T-cell (primary cell): ENCODE measurements at regions not wholly inside any gene's neighbourhood (a gene's known extent, or its start where the extent isn't known, plus 50 kb on each side); places are given as distances from the start of the nearest gene placed in this dataset.

Source experiments
- ATAC-seq, 4 experiments: fragments of 200-7000 bp in 3 of 4; fragments of 150-1000 bp in 1 of 4; cut with Tn5 transposase; replicated peaks in 1 of 4; 1 replicate in 3 of 4; 2 replicates in 1 of 4; pipeline ENCODE4 v1.10.0; 2021; ENCODE audit warnings: moderate library complexity in 3 of 4, mild to moderate bottlenecking in 2 of 4, moderate number of reproducible peaks in 1 of 4
- CTCF ChIA-PET, 2 donors: fragments of 300-600 bp; sonication (Branson Sonifier 250); formaldehyde crosslinking; loops; one replicate each; lab custom pipeline; 2022; ENCODE audit warnings: antibody characterized with exemption in 2 of 2; lab: Charles Lee
- POLR2A ChIA-PET, 2 donors: fragments of 300-600 bp; sonication (Branson Sonifier 250); formaldehyde crosslinking; loops; one replicate each; lab custom pipeline; 2022; ENCODE audit warnings: antibody characterized with exemption in 2 of 2; lab: Charles Lee
- DNase-seq, 35 experiments: peaks; one replicate each; pipeline versions ENCODE4 v3.0.0 to v3.0.0-alpha.2; 2013 to 2023
- H3K27ac ChIP-seq: one replicate; pipeline ENCODE4 v1.5.1; 2013; ENCODE audit warnings: low read length
- H3K27me3 ChIP-seq, 2 experiments: replicated peaks in 1 of 2; 1 replicate in 1 of 2; 2 replicates in 1 of 2; pipeline versions ENCODE4 v1.6.1 to v1.7.0; 2013; ENCODE audit warnings: low read length in 1 of 2, mixed read lengths in 1 of 2; ENCODE audit not compliant: control insufficient read depth in 2 of 2, insufficient read depth in 2 of 2; ENCODE audit errors: extremely low read depth in 1 of 2
- H3K36me3 ChIP-seq, 2 donors: 1 replicate in 1 of 2; 2 replicates in 1 of 2; pipeline versions ENCODE4 v1.6.1 to v1.7.0; 2013; ENCODE audit warnings: low read length in 1 of 2; ENCODE audit not compliant: control insufficient read depth in 2 of 2, insufficient read depth in 1 of 2; ENCODE audit errors: extremely low read depth in 1 of 2
- H3K4me1 ChIP-seq, 2 experiments: 1 replicate in 1 of 2; 2 replicates in 1 of 2; pipeline versions ENCODE4 v1.6.1 to v1.7.0; 2013; ENCODE audit warnings: low read length in 2 of 2, mixed read lengths in 1 of 2; ENCODE audit not compliant: insufficient read depth in 2 of 2, control insufficient read depth in 1 of 2; ENCODE audit errors: extremely low read depth in 1 of 2
- H3K4me3 ChIP-seq, 2 donors: 1 replicate in 1 of 2; 2 replicates in 1 of 2; pipeline versions ENCODE4 v1.5.1 to v1.7.0; 2013; ENCODE audit warnings: mild to moderate bottlenecking in 2 of 2, low read length in 1 of 2, moderate library complexity in 1 of 2; ENCODE audit not compliant: control insufficient read depth in 1 of 2; ENCODE audit errors: extremely low read depth in 1 of 2
- H3K9me3 ChIP-seq: 2 replicates; pipeline ENCODE4 v1.7.0; 2013
- H3K27ac Mint-ChIP-seq, 2 donors: one replicate each; pipeline ENCODE4 v1.8.0; 2020 to 2021; ENCODE audit warnings: mild to moderate bottlenecking in 2 of 2, mixed read lengths in 2 of 2
- H3K27me3 Mint-ChIP-seq, 2 donors: one replicate each; pipeline ENCODE4 v1.8.0; 2021 to 2022; ENCODE audit warnings: mixed read lengths in 2 of 2
- H3K36me3 Mint-ChIP-seq: one replicate; pipeline ENCODE4 v1.8.0; 2021; ENCODE audit warnings: mixed read lengths
- H3K4me1 Mint-ChIP-seq, 3 donors: one replicate each; pipeline ENCODE4 v1.8.0; 2020 to 2022; ENCODE audit warnings: mixed read lengths in 3 of 3, mild to moderate bottlenecking in 1 of 3
- H3K4me3 Mint-ChIP-seq, 3 donors: one replicate each; pipeline ENCODE4 v1.8.0; 2020 to 2022; ENCODE audit warnings: mild to moderate bottlenecking in 3 of 3, mixed read lengths in 3 of 3, moderate library complexity in 3 of 3
- H3K9me3 Mint-ChIP-seq, 3 donors: one replicate each; pipeline ENCODE4 v1.8.0; 2020 to 2022; ENCODE audit warnings: mixed read lengths in 3 of 3
- WGBS: methylation state at CpG from one replicate; pipeline ENCODE4 v1.1.5; 2013; ENCODE audit warnings: missing lambda C conversion rate; ENCODE audit not compliant: insufficient coverage; 5-methylcytosine and 5-hydroxymethylcytosine counted together

GRCh38 chr5:168125445-168126199, 165.8 kb upstream of the WWC1 start:
- no peak for DNase-seq
- ChIA-PET CTCF (no interaction called here), POLR2A (no interaction called here)
- no peak for ATAC-seq
- no peaks in the 10 kb centered on the region for H3K27me3 ChIP-seq
- H3K27me3 Mint-ChIP-seq: peaks cover 0 to 4% of the 10 kb centered on the region in 2 donors
- no peak overlapping the region for H3K4me3 ChIP-seq
- H3K9me3 ChIP-seq: no peaks in the 10 kb centered on the region
- H3K9me3 Mint-ChIP-seq: peaks cover 0 to 6% (median 0%) of the 10 kb centered on the region in 3 donors
- WGBS: 88% methylated on average over 6 of the region's 14 CpGs
- no peaks in the 10 kb centered on the region for H3K4me1 Mint-ChIP-seq
- no peak overlapping the region for H3K4me3 Mint-ChIP-seq
- H3K36me3 ChIP-seq: no peaks in the 10 kb centered on the region
- H3K36me3 Mint-ChIP-seq: no peaks in the 10 kb centered on the region
- no peak overlapping the region for H3K27ac ChIP-seq
- no peaks in the 10 kb centered on the region for H3K4me1 ChIP-seq
- no peak overlapping the region for H3K27ac Mint-ChIP-seq

GRCh38 chr5:168126606-168127005, 164.8 kb upstream of the WWC1 start:
- POLR2A ChIA-PET: no interaction called here
- 90% methylated on average over 12 of the region's 15 CpGs for WGBS

GRCh38 chr5:168128111-168128510, 163.3 kb upstream of the WWC1 start:
- H3K27ac Mint-ChIP-seq: no peak overlapping the region
- ATAC-seq (no peak), DNase-seq (no peak)
- H3K36me3 Mint-ChIP-seq: no peaks in the 10 kb centered on the region
- H3K4me1 Mint-ChIP-seq: no peaks in the 10 kb centered on the region
- H3K9me3 ChIP-seq: no peaks in the 10 kb centered on the region
- H3K4me1 ChIP-seq: no peaks in the 10 kb centered on the region
- no peaks in the 10 kb centered on the region for H3K36me3 ChIP-seq
- peaks cover 0 to 4% of the 10 kb centered on the region in 2 donors for H3K27me3 Mint-ChIP-seq
- ChIA-PET CTCF (no interaction called here), POLR2A (no interaction called here)
- peaks cover 0 to 6% (median 3%) of the 10 kb centered on the region in 3 donors for H3K9me3 Mint-ChIP-seq
- WGBS: 91% methylated on average over 7 of the region's 7 CpGs
- no peak overlapping the region for H3K4me3 Mint-ChIP-seq
- H3K27ac ChIP-seq: no peak overlapping the region
- no peaks in the 10 kb centered on the region for H3K27me3 ChIP-seq
- H3K4me3 ChIP-seq: no peak overlapping the region

More at GRCh38 chr5:168126606-168127005, 164.8 kb upstream of the WWC1 start:
- Histone ChIP-seq H3K27me3 (no peaks in the 10 kb centered on the region), H3K36me3 (no peaks in the 10 kb centered on the region), H3K4me3 (no peak overlapping the region), H3K4me1 (no peaks in the 10 kb centered on the region), H3K27ac (no peak overlapping the region), H3K9me3 (no peaks in the 10 kb centered on the region)
- peaks cover 0 to 4% of the 10 kb centered on the region in 2 donors for H3K27me3 Mint-ChIP-seq
- CTCF ChIA-PET: no interaction called here
- DNase-seq (no peak), ATAC-seq (no peak)
- no peaks in the 10 kb centered on the region for H3K36me3 Mint-ChIP-seq
- no peaks in the 10 kb centered on the region for H3K4me1 Mint-ChIP-seq
- H3K27ac Mint-ChIP-seq: no peak overlapping the region
- H3K4me3 Mint-ChIP-seq: no peak overlapping the region
- peaks cover 0 to 6% (median 0%) of the 10 kb centered on the region in 3 donors for H3K9me3 Mint-ChIP-seq

GRCh38 chr5:168128557-168128956, 162.9 kb upstream of the WWC1 start:
- H3K27ac Mint-ChIP-seq: no peak overlapping the region
- ATAC-seq (no peak), DNase-seq (no peak)
- no peaks in the 10 kb centered on the region for H3K9me3 ChIP-seq
- no peak overlapping the region for H3K27ac ChIP-seq
- no peaks in the 10 kb centered on the region for H3K36me3 Mint-ChIP-seq
- ChIA-PET POLR2A (no interaction called here), CTCF (no interaction called here)
- peaks cover 0 to 4% of the 10 kb centered on the region in 2 donors for H3K27me3 Mint-ChIP-seq
- H3K4me1 Mint-ChIP-seq: no peaks in the 10 kb centered on the region
- H3K4me1 ChIP-seq: no peaks in the 10 kb centered on the region
- H3K27me3 ChIP-seq: no peaks in the 10 kb centered on the region
- H3K4me3 Mint-ChIP-seq: no peak overlapping the region
- WGBS: 95% methylated on average over 3 of the region's 8 CpGs
- peaks cover 0 to 6% (median 3%) of the 10 kb centered on the region in 3 donors for H3K9me3 Mint-ChIP-seq
- no peak overlapping the region for H3K4me3 ChIP-seq
- H3K36me3 ChIP-seq: no peaks in the 10 kb centered on the region

GRCh38 chr5:168131519-168131918, 159.9 kb upstream of the WWC1 start:
- no peak overlapping the region for H3K4me3 ChIP-seq
- H3K4me3 Mint-ChIP-seq: no peak overlapping the region
- CTCF ChIA-PET: no interaction called here
- H3K27me3 Mint-ChIP-seq: no peaks in the 10 kb centered on the region
- no peaks in the 10 kb centered on the region for H3K36me3 Mint-ChIP-seq
- no peak overlapping the region for H3K27ac ChIP-seq
- no peaks in the 10 kb centered on the region for H3K9me3 ChIP-seq
- no peaks in the 10 kb centered on the region for H3K4me1 ChIP-seq
- WGBS: 90% methylated on average over 3 of the region's 3 CpGs
- H3K27ac Mint-ChIP-seq: no peak overlapping the region
- DNase-seq (no peak), ATAC-seq (no peak)
- H3K4me1 Mint-ChIP-seq: peaks cover 0 to 3% (median 0%) of the 10 kb centered on the region in 3 donors
- H3K9me3 Mint-ChIP-seq: peaks cover 0 to 3% (median 0%) of the 10 kb centered on the region in 3 donors
- no peaks in the 10 kb centered on the region for H3K27me3 ChIP-seq
- no peaks in the 10 kb centered on the region for H3K36me3 ChIP-seq
- POLR2A ChIA-PET: no interaction called here

- Mint-ChIP-seq H3K4me3 (no peak overlapping the region), H3K27me3 (no peaks in the 10 kb centered on the region), H3K9me3 (peaks cover 0 to 3% (median 0%) of the 10 kb centered on the region in 3 donors), H3K36me3 (no peaks in the 10 kb centered on the region), H3K27ac (no peak overlapping the region), H3K4me1 (peaks cover 0 to 3% (median 0%) of the 10 kb centered on the region in 3 donors)
- DNase-seq (no peak), ATAC-seq (no peak)
- Histone ChIP-seq H3K27ac (no peak overlapping the region), H3K9me3 (no peaks in the 10 kb centered on the region), H3K27me3 (no peaks in the 10 kb centered on the region), H3K4me3 (no peak overlapping the region), H3K4me1 (no peaks in the 10 kb centered on the region), H3K36me3 (no peaks in the 10 kb centered on the region)
- no CpG with 5 or more reads among the region's 3 CpGs for WGBS
- POLR2A ChIA-PET: no interaction called here
- CTCF ChIA-PET: no interaction called here
Observed at GRCh38 chr5:168132241-168132641, 159.2 kb upstream of the WWC1 start.
